Activated CD4-positive, alpha-beta T cell treated with anti-CD3 and anti-CD28 coated beads, Interleukin-2, amount 50 U/mL, for 48 hours (primary cell): ENCODE measurements at regions not wholly inside any gene's neighbourhood (a gene's known extent, or its start where the extent isn't known, plus 50 kb on each side); places are given as distances from the start of the nearest gene placed in this dataset.

Experiments
- DNase-seq, 2 experiments: peaks; one replicate each; pipeline ENCODE4 v3.0.0-alpha.2; 2020

GRCh38 chr20:48193627-48194425, 408.5 kb upstream of the SULF2 start:
- no peak for DNase-seq

GRCh38 chr20:48192109-48192508, 406.8 kb upstream of the SULF2 start:
- no peak for DNase-seq

- DNase-seq, result no peak
Observed at GRCh38 chr20:48191200-48191599, 405.9 kb upstream of the SULF2 start.

- no peak for DNase-seq
Observed at GRCh38 chr20:48190757-48191156, 405.5 kb upstream of the SULF2 start.

GRCh38 chr20:48189181-48189580, 403.9 kb upstream of the SULF2 start:
- DNase-seq, result peak in 1 of 2 experiments; percentile 4

GRCh38 chr20:48187851-48188250, 402.6 kb upstream of the SULF2 start:
- no peak for DNase-seq

- no peak for DNase-seq
Observed at GRCh38 chr20:48186915-48187314, 401.6 kb upstream of the SULF2 start.

- DNase-seq, result no peak
Observed at GRCh38 chr20:48186447-48186846, 401.2 kb upstream of the SULF2 start.

GRCh38 chr20:48184229-48184628, 398.9 kb upstream of the SULF2 start:
- DNase-seq, result no peak

- DNase-seq, result no peak
Observed at GRCh38 chr20:48181261-48181935, 396.1 kb upstream of the SULF2 start.

GRCh38 chr20:48180618-48181017, 395.3 kb upstream of the SULF2 start:
- no peak for DNase-seq

GRCh38 chr20:48180024-48180423, 394.7 kb upstream of the SULF2 start:
- DNase-seq, result no peak

GRCh38 chr20:48178633-48179032, 393.4 kb upstream of the SULF2 start:
- no peak for DNase-seq

GRCh38 chr20:48177058-48177457, 391.8 kb upstream of the SULF2 start:
- no peak for DNase-seq

- no peak for DNase-seq
Observed at GRCh38 chr20:48176139-48176538, 390.9 kb upstream of the SULF2 start.

GRCh38 chr20:48175261-48175660, 390.0 kb upstream of the SULF2 start:
- no peak for DNase-seq

- DNase-seq, result no peak
Observed at GRCh38 chr20:48172357-48172702, 387.0 kb upstream of the SULF2 start.

- DNase-seq, result no peak
Observed at GRCh38 chr20:48171626-48172356, 386.5 kb upstream of the SULF2 start.

GRCh38 chr20:48171071-48171470, 385.8 kb upstream of the SULF2 start:
- DNase-seq, result no peak

GRCh38 chr20:48170625-48171024, 385.3 kb upstream of the SULF2 start:
- DNase-seq, result no peak

- DNase-seq, result no peak
Observed at GRCh38 chr20:48169650-48170225, 384.5 kb upstream of the SULF2 start.

GRCh38 chr20:48166082-48166835, 381.0 kb upstream of the SULF2 start:
- no peak for DNase-seq

GRCh38 chr20:48165401-48165685, 380.1 kb upstream of the SULF2 start:
- DNase-seq, result no peak
